A549 (cell line): ENCODE measurements at regions not wholly inside any gene's neighbourhood (a gene's known extent, or its start where the extent isn't known, plus 50 kb on each side); places are given as distances from the start of the nearest gene placed in this dataset.

ENCODE experiments used
- ATAC-seq, 2 experiments: fragments of 200-7000 bp in 1 of 2; fragments of >200 bp in 1 of 2; cut with Nextera tagmentation in 1 of 2; cut with Tn5 transposase in 1 of 2; 3 replicates each; pipeline versions ENCODE4 v1.8.0 to v1.9.1; 2018 to 2020; ENCODE audit warnings: mild to moderate bottlenecking in 1 of 2, moderate library complexity in 1 of 2
- CTCF ChIA-PET: fragments of 300-600 bp; sonication (Branson Sonifier 250); formaldehyde crosslinking; extraction: SDS; loops from one replicate; lab custom pipeline; 2021; ENCODE audit warnings: antibody characterized with exemption, inconsistent platforms; lab: Yijun Ruan, JAX
- POLR2A ChIA-PET: fragments of 350-600 bp; formaldehyde crosslinking; extraction: SDS; loops from one replicate; lab custom pipeline; 2021; ENCODE audit warnings: antibody characterized with exemption, inconsistent platforms; lab: Yijun Ruan, JAX
- DNase-seq, 2 experiments: peaks; one replicate each; pipeline versions ENCODE4 v3.0.0 to v3.0.0-alpha.2; 2011 to 2016; ENCODE audit warnings: low read depth in 1 of 2, low spot score in 1 of 2
- FAIRE-seq: peaks from 2 replicates; lab custom pipeline; 2011; peaks lifted over from hg19 to GRCh38; lab: Jason Lieb, UNC
- H3K27ac ChIP-seq, 2 experiments: fragments of >200 bp; sonication (Bioruptor Twin); formaldehyde crosslinking; 3 replicates each; pipeline ENCODE4 v1.5.1; 2016 to 2017
- H3K4me1 ChIP-seq: fragments of >200 bp; sonication (Bioruptor Twin); formaldehyde crosslinking; 3 replicates; pipeline ENCODE4 v1.6.1; 2016
- H3K4me2 ChIP-seq: fragments of >200 bp; sonication (Bioruptor Twin); formaldehyde crosslinking; 3 replicates; pipeline ENCODE4 v1.6.1; 2016
- H3K4me3 ChIP-seq: fragments of >200 bp; sonication (Bioruptor Twin); formaldehyde crosslinking; 3 replicates; pipeline ENCODE4 v1.5.1; 2016
- H3K9me3 ChIP-seq: fragments of >200 bp; sonication (Bioruptor Twin); formaldehyde crosslinking; 3 replicates; pipeline ENCODE4 v1.6.1; 2016
- CBX2 ChIP-seq: fragments of 200-600 bp; sonication (generic); IDR thresholded peaks from 2 replicates; pipeline ENCODE4 v1.6.1; 2016; ENCODE audit warnings: low read depth, mild to moderate bottlenecking, borderline replicate concordance
- EP300 ChIP-seq, 2 experiments: fragments of >200 bp; sonication (Bioruptor Twin); formaldehyde crosslinking; IDR thresholded peaks; 2 replicates in 1 of 2; 3 replicates in 1 of 2; pipeline ENCODE4 v1.6.1; 2016 to 2017
- FOSB ChIP-seq: fragments of 250-450 bp; sonication (Bioruptor Pico); IDR thresholded peaks from 2 replicates; pipeline ENCODE4 v1.5.0; 2020; ENCODE audit warnings: mild to moderate bottlenecking, moderate library complexity
- MYC ChIP-seq: IDR thresholded peaks from 2 replicates; pipeline ENCODE4 v1.6.1; 2012; ENCODE audit warnings: mild to moderate bottlenecking, inconsistent platforms, low read length, improper control_type of control experiment, borderline replicate concordance
- RCOR1 ChIP-seq: fragments of 150-350 bp; IDR thresholded peaks from 2 replicates; pipeline ENCODE4 v1.6.1; 2014; ENCODE audit warnings: antibody characterized with exemption, low read length, low read depth
- ZNF302 ChIP-seq: fragments of 250-450 bp; sonication (Bioruptor Pico); IDR thresholded peaks from 2 replicates; pipeline ENCODE4 v1.9.0; 2021; ENCODE audit warnings: inconsistent platforms, mild to moderate bottlenecking, moderate library complexity
- ZSCAN20 ChIP-seq: fragments of 250-450 bp; sonication (Bioruptor Pico); IDR thresholded peaks from 2 replicates; pipeline ENCODE4 v1.8.0; 2022; ENCODE audit warnings: mild to moderate bottlenecking, moderate library complexity
- WGBS: methylation state at CpG from one replicate; pipeline ENCODE4 v1.1.6; 2017; ENCODE audit errors: missing lambda C conversion rate; 5-methylcytosine and 5-hydroxymethylcytosine counted together
- small RNA-seq, 6 experiments: library from RNA; depleted of rRNA; stranded (forward); fragments of <200 nt; gene quantifications; one replicate each; pipeline ENCODE3, GENCODE V24; 2012
- TF ChIP-seq, protein P1 (sequence below): fragments of >200 bp; sonication (Bioruptor Twin); formaldehyde crosslinking; IDR thresholded peaks from 3 replicates; pipeline ENCODE4 v1.6.1; 2016
- TF ChIP-seq, protein P2 (sequence below): IDR thresholded peaks from 2 replicates; pipeline ENCODE4 v1.6.1; 2012
- TF ChIP-seq, protein P3 (sequence below): fragments of 150-350 bp; IDR thresholded peaks from 2 replicates; pipeline ENCODE4 v1.6.1; 2014; ENCODE audit warnings: low read depth, mild to moderate bottlenecking, low read length

DNA sequence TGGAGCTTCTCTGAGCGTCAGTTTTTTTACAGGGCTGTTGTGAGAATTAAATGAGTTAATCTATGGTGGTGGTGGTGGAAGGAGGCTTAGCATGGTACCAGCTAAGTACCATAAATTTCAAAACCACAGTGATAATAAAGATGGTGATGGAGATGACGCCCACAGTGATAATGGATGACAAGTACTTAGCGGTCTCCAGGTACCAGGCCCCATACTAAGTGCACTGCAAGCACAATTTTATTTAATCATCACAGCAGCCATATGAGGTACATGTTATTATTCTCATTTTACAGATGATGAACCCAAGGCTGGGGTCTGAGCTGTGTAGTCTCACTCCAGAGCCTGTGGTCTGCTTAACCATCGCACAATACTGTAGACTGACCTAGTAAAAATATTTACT, 75.1 kb downstream of the PAX1 start:
- CTCF ChIA-PET: interaction anchor here (1.1 to 2.4 kb wide), 5 partner anchors 8 to 532 kb away, joined by 3 to 6 read pairs (median 3); no protein-coding TSS in a partner anchor
- Histone ChIP-seq H3K9me3 (0 out of 3 replicates have a peak, but pooled peaks cover 3% of the 10 kb centered on the region), H3K4me2 (no peak overlapping the region), H3K4me3 (no peak overlapping the region), H3K4me1 (no peaks in the 10 kb centered on the region), H3K27ac (no peak overlapping the region)
- TF ChIP-seq MYC: no peak
- TF ChIP-seq CBX2: no peak
- no peak for TF ChIP-seq FOSB (CRISPR knock-in tag)
- TF ChIP-seq, protein P1, sequence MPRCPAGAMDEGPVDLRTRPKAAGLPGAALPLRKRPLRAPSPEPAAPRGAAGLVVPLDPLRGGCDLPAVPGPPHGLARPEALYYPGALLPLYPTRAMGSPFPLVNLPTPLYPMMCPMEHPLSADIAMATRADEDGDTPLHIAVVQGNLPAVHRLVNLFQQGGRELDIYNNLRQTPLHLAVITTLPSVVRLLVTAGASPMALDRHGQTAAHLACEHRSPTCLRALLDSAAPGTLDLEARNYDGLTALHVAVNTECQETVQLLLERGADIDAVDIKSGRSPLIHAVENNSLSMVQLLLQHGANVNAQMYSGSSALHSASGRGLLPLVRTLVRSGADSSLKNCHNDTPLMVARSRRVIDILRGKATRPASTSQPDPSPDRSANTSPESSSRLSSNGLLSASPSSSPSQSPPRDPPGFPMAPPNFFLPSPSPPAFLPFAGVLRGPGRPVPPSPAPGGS: no peak
- no peak for TF ChIP-seq ZNF302 (CRISPR knock-in tag)
- TF ChIP-seq, protein P2, sequence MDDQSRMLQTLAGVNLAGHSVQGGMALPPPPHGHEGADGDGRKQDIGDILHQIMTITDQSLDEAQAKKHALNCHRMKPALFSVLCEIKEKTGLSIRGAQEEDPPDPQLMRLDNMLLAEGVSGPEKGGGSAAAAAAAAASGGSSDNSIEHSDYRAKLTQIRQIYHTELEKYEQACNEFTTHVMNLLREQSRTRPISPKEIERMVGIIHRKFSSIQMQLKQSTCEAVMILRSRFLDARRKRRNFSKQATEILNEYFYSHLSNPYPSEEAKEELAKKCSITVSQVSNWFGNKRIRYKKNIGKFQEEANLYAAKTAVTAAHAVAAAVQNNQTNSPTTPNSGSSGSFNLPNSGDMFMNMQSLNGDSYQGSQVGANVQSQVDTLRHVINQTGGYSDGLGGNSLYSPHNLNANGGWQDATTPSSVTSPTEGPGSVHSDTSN: no peak
- TF ChIP-seq RCOR1: no peak
- TF ChIP-seq EP300 (IDR thresholded peaks at IDR 0.05): no peak
- no peak for TF ChIP-seq ZSCAN20 (CRISPR knock-in tag)
- TF ChIP-seq, protein P3, sequence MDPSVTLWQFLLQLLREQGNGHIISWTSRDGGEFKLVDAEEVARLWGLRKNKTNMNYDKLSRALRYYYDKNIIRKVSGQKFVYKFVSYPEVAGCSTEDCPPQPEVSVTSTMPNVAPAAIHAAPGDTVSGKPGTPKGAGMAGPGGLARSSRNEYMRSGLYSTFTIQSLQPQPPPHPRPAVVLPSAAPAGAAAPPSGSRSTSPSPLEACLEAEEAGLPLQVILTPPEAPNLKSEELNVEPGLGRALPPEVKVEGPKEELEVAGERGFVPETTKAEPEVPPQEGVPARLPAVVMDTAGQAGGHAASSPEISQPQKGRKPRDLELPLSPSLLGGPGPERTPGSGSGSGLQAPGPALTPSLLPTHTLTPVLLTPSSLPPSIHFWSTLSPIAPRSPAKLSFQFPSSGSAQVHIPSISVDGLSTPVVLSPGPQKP: no peak
- ATAC-seq: no peak
- WGBS: 4% methylated on average over 4 of the region's 4 CpGs
- no peak for DNase-seq
- POLR2A ChIA-PET: no interaction called here
- no peak for FAIRE-seq

Small RNA genes in the stretch of these regions (small RNA-seq; reads per million reads assigned to genes)
- 0 to 0.26 (median 0) reads per million in 6 experiments for gene AL121912.1
